WTC11 (cell line): ENCODE measurements at regions not wholly inside any gene's neighbourhood (a gene's known extent, or its start where the extent isn't known, plus 50 kb on each side); places are given as distances from the start of the nearest gene placed in this dataset.

Experiments used
- ATF1 ChIP-seq: sonication (generic); formaldehyde crosslinking; IDR thresholded peaks from 2 replicates; pipeline ENCODE4 v1.8.1; 2023; ENCODE audit warnings: mild to moderate bottlenecking, moderate library complexity, missing genetic modification reagents
- ELF4 ChIP-seq: sonication (generic); formaldehyde crosslinking; IDR thresholded peaks from 2 replicates; pipeline ENCODE4 v1.8.1; 2022; ENCODE audit warnings: low read depth, mild to moderate bottlenecking, moderate library complexity, missing genetic modification reagents
- FOXJ3 ChIP-seq: sonication (generic); formaldehyde crosslinking; IDR thresholded peaks from 2 replicates; pipeline ENCODE4 v1.9.0; 2021; ENCODE audit warnings: missing genetic modification reagents, mild to moderate bottlenecking, borderline replicate concordance
- TEAD4 ChIP-seq: sonication (generic); formaldehyde crosslinking; IDR thresholded peaks from 2 replicates; pipeline ENCODE4 v1.8.0; 2022; ENCODE audit warnings: mild to moderate bottlenecking, missing genetic modification reagents
- TF ChIP-seq, protein P1 (sequence below): sonication (generic); formaldehyde crosslinking; IDR thresholded peaks from 2 replicates; pipeline ENCODE4 v1.8.1; 2023; ENCODE audit warnings: mild to moderate bottlenecking, moderate library complexity, missing genetic modification reagents
- TF ChIP-seq, protein P2 (sequence below): fragments of 200-600 bp; IDR thresholded peaks from 2 replicates; pipeline ENCODE4 v1.8.0; 2022; ENCODE audit warnings: antibody characterized with exemption
- TF ChIP-seq, protein P3 (sequence below): sonication (generic); formaldehyde crosslinking; IDR thresholded peaks from 2 replicates; pipeline ENCODE4 v1.8.1; 2022; ENCODE audit warnings: low read depth, mild to moderate bottlenecking, moderate library complexity, missing genetic modification reagents, borderline replicate concordance
- TF ChIP-seq, protein P4 (sequence below): sonication (generic); formaldehyde crosslinking; IDR thresholded peaks from 2 replicates; pipeline ENCODE4 v1.8.0; 2022; ENCODE audit warnings: mild to moderate bottlenecking, missing genetic modification reagents
- TF ChIP-seq, protein P5 (sequence below): sonication (generic); formaldehyde crosslinking; IDR thresholded peaks from 2 replicates; pipeline ENCODE4 v1.8.0; 2022; ENCODE audit warnings: mild to moderate bottlenecking, missing genetic modification reagents

DNA sequence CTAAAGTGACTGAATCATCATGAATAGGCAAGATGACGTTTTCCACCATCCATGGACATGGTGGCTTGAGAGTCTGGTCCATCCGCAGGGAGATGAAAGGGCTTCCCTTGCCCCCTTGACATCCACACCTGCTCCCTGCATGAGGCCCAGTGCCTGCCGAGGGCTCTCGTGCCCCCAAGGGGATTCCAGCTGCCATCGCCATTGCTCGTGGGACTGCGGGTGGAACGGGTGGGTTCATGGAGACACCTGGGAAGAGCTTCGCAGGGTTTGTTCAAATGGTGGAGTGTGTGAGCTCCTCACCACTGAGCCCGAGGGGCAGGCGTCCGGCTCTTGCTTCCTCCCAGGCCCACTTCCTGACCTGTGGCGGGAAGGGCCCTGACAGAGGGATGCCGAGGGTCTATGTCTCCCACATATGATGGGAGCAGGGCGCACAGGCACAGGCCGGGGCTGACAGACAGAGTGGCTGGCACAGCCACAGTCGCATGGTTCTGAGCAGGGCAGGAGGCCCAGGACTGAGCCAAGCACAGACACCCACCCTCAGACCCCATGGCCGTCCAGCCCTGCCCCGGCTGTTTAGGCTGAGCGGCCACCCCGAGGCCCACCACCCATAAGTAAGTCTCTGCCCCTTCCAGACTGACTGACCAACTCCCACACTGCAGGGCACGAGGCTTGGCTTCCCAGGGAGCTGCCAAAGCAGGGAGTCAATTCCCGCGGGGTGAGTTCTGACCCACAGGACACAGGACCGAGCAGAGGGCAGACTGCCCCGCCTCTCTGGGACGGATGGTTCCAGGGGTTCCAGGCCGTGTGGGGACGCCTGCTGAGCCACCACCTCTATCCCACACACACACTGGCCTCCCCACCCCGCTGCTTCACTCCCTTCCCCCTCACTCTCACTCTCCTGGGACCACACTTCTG, 70.0 kb upstream of the PPP1R26 start:
- TF ChIP-seq FOXJ3 (CRISPR knock-in tag) (no peak), ATF1 (CRISPR knock-in tag) (no peak), ELF4 (CRISPR knock-in tag) (no peak), TEAD4 (no peak)
- TF ChIP-seq, protein P1, sequence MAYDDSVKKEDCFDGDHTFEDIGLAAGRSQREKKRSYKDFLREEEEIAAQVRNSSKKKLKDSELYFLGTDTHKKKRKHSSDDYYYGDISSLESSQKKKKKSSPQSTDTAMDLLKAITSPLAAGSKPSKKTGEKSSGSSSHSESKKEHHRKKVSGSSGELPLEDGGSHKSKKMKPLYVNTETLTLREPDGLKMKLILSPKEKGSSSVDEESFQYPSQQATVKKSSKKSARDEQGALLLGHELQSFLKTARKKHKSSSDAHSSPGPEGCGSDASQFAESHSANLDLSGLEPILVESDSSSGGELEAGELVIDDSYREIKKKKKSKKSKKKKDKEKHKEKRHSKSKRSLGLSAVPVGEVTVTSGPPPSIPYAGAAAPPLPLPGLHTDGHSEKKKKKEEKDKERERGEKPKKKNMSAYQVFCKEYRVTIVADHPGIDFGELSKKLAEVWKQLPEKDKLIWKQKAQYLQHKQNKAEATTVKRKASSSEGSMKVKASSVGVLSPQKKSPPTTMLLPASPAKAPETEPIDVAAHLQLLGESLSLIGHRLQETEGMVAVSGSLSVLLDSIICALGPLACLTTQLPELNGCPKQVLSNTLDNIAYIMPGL (CRISPR knock-in tag): no peak
- TF ChIP-seq, protein P2, sequence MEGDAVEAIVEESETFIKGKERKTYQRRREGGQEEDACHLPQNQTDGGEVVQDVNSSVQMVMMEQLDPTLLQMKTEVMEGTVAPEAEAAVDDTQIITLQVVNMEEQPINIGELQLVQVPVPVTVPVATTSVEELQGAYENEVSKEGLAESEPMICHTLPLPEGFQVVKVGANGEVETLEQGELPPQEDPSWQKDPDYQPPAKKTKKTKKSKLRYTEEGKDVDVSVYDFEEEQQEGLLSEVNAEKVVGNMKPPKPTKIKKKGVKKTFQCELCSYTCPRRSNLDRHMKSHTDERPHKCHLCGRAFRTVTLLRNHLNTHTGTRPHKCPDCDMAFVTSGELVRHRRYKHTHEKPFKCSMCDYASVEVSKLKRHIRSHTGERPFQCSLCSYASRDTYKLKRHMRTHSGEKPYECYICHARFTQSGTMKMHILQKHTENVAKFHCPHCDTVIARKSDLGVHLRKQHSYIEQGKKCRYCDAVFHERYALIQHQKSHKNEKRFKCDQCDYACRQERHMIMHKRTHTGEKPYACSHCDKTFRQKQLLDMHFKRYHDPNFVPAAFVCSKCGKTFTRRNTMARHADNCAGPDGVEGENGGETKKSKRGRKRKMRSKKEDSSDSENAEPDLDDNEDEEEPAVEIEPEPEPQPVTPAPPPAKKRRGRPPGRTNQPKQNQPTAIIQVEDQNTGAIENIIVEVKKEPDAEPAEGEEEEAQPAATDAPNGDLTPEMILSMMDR: no peak
- TF ChIP-seq, protein P3, sequence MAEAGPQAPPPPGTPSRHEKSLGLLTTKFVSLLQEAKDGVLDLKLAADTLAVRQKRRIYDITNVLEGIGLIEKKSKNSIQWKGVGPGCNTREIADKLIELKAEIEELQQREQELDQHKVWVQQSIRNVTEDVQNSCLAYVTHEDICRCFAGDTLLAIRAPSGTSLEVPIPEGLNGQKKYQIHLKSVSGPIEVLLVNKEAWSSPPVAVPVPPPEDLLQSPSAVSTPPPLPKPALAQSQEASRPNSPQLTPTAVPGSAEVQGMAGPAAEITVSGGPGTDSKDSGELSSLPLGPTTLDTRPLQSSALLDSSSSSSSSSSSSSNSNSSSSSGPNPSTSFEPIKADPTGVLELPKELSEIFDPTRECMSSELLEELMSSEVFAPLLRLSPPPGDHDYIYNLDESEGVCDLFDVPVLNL: no peak
- TF ChIP-seq, protein P4, sequence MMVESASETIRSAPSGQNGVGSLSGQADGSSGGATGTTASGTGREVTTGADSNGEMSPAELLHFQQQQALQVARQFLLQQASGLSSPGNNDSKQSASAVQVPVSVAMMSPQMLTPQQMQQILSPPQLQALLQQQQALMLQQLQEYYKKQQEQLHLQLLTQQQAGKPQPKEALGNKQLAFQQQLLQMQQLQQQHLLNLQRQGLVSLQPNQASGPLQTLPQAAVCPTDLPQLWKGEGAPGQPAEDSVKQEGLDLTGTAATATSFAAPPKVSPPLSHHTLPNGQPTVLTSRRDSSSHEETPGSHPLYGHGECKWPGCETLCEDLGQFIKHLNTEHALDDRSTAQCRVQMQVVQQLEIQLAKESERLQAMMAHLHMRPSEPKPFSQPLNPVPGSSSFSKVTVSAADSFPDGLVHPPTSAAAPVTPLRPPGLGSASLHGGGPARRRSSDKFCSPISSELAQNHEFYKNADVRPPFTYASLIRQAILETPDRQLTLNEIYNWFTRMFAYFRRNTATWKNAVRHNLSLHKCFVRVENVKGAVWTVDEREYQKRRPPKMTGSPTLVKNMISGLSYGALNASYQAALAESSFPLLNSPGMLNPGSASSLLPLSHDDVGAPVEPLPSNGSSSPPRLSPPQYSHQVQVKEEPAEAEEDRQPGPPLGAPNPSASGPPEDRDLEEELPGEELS (CRISPR knock-in tag): no peak
- TF ChIP-seq, protein P5, sequence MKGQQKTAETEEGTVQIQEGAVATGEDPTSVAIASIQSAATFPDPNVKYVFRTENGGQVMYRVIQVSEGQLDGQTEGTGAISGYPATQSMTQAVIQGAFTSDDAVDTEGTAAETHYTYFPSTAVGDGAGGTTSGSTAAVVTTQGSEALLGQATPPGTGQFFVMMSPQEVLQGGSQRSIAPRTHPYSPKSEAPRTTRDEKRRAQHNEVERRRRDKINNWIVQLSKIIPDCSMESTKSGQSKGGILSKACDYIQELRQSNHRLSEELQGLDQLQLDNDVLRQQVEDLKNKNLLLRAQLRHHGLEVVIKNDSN: no peak
